ENCODE measurements at regions not wholly inside any gene's neighbourhood (a gene's known extent, or its start where the extent isn't known, plus 50 kb on each side); places are given as distances from the start of the nearest gene placed in this dataset.

- Histone ChIP-seq H3K4me3 (no peak overlapping the region), H3K4me1 (no peaks in the 10 kb centered on the region), H3K27ac (no peak overlapping the region), H3K27me3 (no peaks in the 10 kb centered on the region), H3K36me3 (no peaks in the 10 kb centered on the region), H3K9me3 (no peaks in the 10 kb centered on the region)
- no peak for TF ChIP-seq POLR2AphosphoS5 (IDR thresholded peaks at IDR 0.05)
- no peak for TF ChIP-seq EP300 (IDR thresholded peaks at IDR 0.05; ENCODE audit: low read depth)
- no peak for TF ChIP-seq POLR2A (IDR thresholded peaks at IDR 0.05)
- no peak for TF ChIP-seq CTCF (IDR thresholded peaks at IDR 0.05)
- intact Hi-C loops (cut with DNase I; ENCODE audit: low total_unique reads) (no loop called here), in situ Hi-C loops (cut with MboI; ENCODE audit: low pct_ligation_motif_present in 1 of 4, low pct_unique_long_range_greater_than_20kb in 1 of 4, low sequenced_read_pairs in 3 of 4) (no loop called here)
- 70 to 74% methylated on average over 8 of the region's 8 CpGs for WGBS, 2 donors (ENCODE audit: low coverage in 1 of 2)
- DNase-seq: no peak
Measured at GRCh38 chr14:44291366-44291915, 215.6 kb downstream of the FSCB start.

GRCh38 chr14:44287858-44288257 lies 219.2 kb downstream of the FSCB start:
- Histone ChIP-seq H3K4me3 (no peak overlapping the region), H3K4me1 (no peaks in the 10 kb centered on the region), H3K27me3 (no peaks in the 10 kb centered on the region), H3K36me3 (no peaks in the 10 kb centered on the region), H3K9me3 (no peaks in the 10 kb centered on the region), H3K27ac (no peak overlapping the region)
- in situ Hi-C loops (cut with MboI; ENCODE audit: low pct_ligation_motif_present in 1 of 4, low pct_unique_long_range_greater_than_20kb in 1 of 4, low sequenced_read_pairs in 3 of 4) (no loop called here), intact Hi-C loops (cut with DNase I; ENCODE audit: low total_unique reads) (no loop called here)
- WGBS, 2 donors (ENCODE audit: low coverage in 1 of 2): 86 to 92% methylated on average over 2 of the region's 2 CpGs
- no peak for DNase-seq
- TF ChIP-seq POLR2AphosphoS5 (IDR thresholded peaks at IDR 0.05): no peak
- TF ChIP-seq EP300 (IDR thresholded peaks at IDR 0.05; ENCODE audit: low read depth): no peak
- TF ChIP-seq POLR2A (IDR thresholded peaks at IDR 0.05): no peak
- no peak for TF ChIP-seq CTCF (IDR thresholded peaks at IDR 0.05)

GRCh38 chr14:44286201-44286600 lies 220.9 kb downstream of the FSCB start:
- Histone ChIP-seq H3K9me3 (no peaks in the 10 kb centered on the region), H3K4me1 (no peaks in the 10 kb centered on the region), H3K36me3 (no peaks in the 10 kb centered on the region), H3K4me3 (no peak overlapping the region), H3K27ac (no peak overlapping the region), H3K27me3 (no peaks in the 10 kb centered on the region)
- TF ChIP-seq POLR2A (IDR thresholded peaks at IDR 0.05) (no peak), POLR2AphosphoS5 (IDR thresholded peaks at IDR 0.05) (no peak), EP300 (IDR thresholded peaks at IDR 0.05; ENCODE audit: low read depth) (no peak), CTCF (IDR thresholded peaks at IDR 0.05) (no peak)
- WGBS, 2 donors (ENCODE audit: low coverage in 1 of 2): 57 to 79% methylated on average over 2 of the region's 2 CpGs
- in situ Hi-C loops (cut with MboI; ENCODE audit: low pct_ligation_motif_present in 1 of 4, low pct_unique_long_range_greater_than_20kb in 1 of 4, low sequenced_read_pairs in 3 of 4) (no loop called here), intact Hi-C loops (cut with DNase I; ENCODE audit: low total_unique reads) (no loop called here)
- no peak for DNase-seq

GRCh38 chr14:44283836-44284235 lies 223.2 kb downstream of the FSCB start:
- TF ChIP-seq POLR2AphosphoS5 (IDR thresholded peaks at IDR 0.05) (no peak), POLR2A (IDR thresholded peaks at IDR 0.05) (no peak), CTCF (IDR thresholded peaks at IDR 0.05) (no peak), EP300 (IDR thresholded peaks at IDR 0.05; ENCODE audit: low read depth) (no peak)
- intact Hi-C loops (cut with DNase I; ENCODE audit: low total_unique reads): no loop called here

More at GRCh38 chr14:44283836-44284235, 223.2 kb downstream of the FSCB start:
- DNase-seq: no peak
- Histone ChIP-seq H3K4me3 (no peak overlapping the region), H3K4me1 (no peaks in the 10 kb centered on the region), H3K36me3 (no peaks in the 10 kb centered on the region), H3K9me3 (no peaks in the 10 kb centered on the region), H3K27ac (no peak overlapping the region), H3K27me3 (no peaks in the 10 kb centered on the region)
- 17 to 47% methylated on average over 1 of the region's 1 CpG for WGBS, 2 donors (ENCODE audit: low coverage in 1 of 2)
- in situ Hi-C loops (cut with MboI; ENCODE audit: low pct_ligation_motif_present in 1 of 4, low pct_unique_long_range_greater_than_20kb in 1 of 4, low sequenced_read_pairs in 3 of 4): no loop called here
